Neural cell (in vitro differentiated cells): ENCODE measurements at regions not wholly inside any gene's neighbourhood (a gene's known extent, or its start where the extent isn't known, plus 50 kb on each side); places are given as distances from the start of the nearest gene placed in this dataset.

Source experiments
- CTCF ChIP-seq: fragments of 450-650 bp; IDR thresholded peaks from 2 replicates; pipeline ENCODE4 v1.5.1; 2014; ENCODE audit warnings: antibody characterized with exemption, mild to moderate bottlenecking, moderate library complexity; ENCODE audit not compliant: poor library complexity, severe bottlenecking
- EZH2 ChIP-seq: fragments of 200-600, 300-800 bp; shearing (Covaris generic), sonication (generic); IDR thresholded peaks from 2 replicates; pipeline ENCODE4 v1.6.1; 2014; ENCODE audit warnings: antibody characterized with exemption, low read length, borderline replicate concordance, mild to moderate bottlenecking; ENCODE audit not compliant: insufficient read depth, poor library complexity, severe bottlenecking
- RAD21 ChIP-seq: fragments of 450-650 bp; conservative IDR thresholded peaks from 2 replicates; pipeline ENCODE4 v1.6.1; 2014; ENCODE audit warnings: antibody characterized with exemption, mild to moderate bottlenecking, moderate library complexity

- TF ChIP-seq CTCF (no peak), RAD21 (no peak), EZH2 (no peak)
Observed at GRCh38 chr6:66628917-66629316, 921.9 kb upstream of the EYS start.
